GM23248 (cell line): ENCODE measurements at regions not wholly inside any gene's neighbourhood (a gene's known extent, or its start where the extent isn't known, plus 50 kb on each side); places are given as distances from the start of the nearest gene placed in this dataset.

Experiments used
- DNase-seq: peaks from one replicate; pipeline ENCODE4 v3.0.0-alpha.2; 2015
- H2AFZ ChIP-seq: fragments of 200-600 bp; sonication (generic); 2 replicates; pipeline ENCODE4 v1.6.1; 2016; ENCODE audit warnings: antibody characterized with exemption
- H3F3A ChIP-seq: fragments of 200-600 bp; sonication (generic); 2 replicates; pipeline ENCODE4 v1.6.1; 2016; ENCODE audit warnings: mild to moderate bottlenecking, antibody characterized with exemption, mixed run types; ENCODE audit not compliant: insufficient read depth
- H3K27ac ChIP-seq: fragments of 200-600 bp; sonication (generic); 2 replicates; pipeline ENCODE4 v1.5.1; 2016; ENCODE audit warnings: mild to moderate bottlenecking
- H3K27me3 ChIP-seq: fragments of 200-600 bp; sonication (generic); replicated peaks from 2 replicates; pipeline ENCODE4 v1.6.1; 2016; ENCODE audit warnings: mild to moderate bottlenecking; ENCODE audit not compliant: insufficient read depth
- H3K36me3 ChIP-seq: fragments of 200-600 bp; sonication (generic); 2 replicates; pipeline ENCODE4 v1.6.1; 2016; ENCODE audit warnings: low read depth, mild to moderate bottlenecking
- H3K4me1 ChIP-seq: fragments of 200-600 bp; sonication (generic); 2 replicates; pipeline ENCODE4 v1.6.1; 2016; ENCODE audit warnings: mild to moderate bottlenecking; ENCODE audit not compliant: insufficient read depth
- H3K4me2 ChIP-seq: fragments of 200-600 bp; sonication (generic); one replicate; pipeline ENCODE4 v1.6.1; 2016; ENCODE audit warnings: mild to moderate bottlenecking; ENCODE audit not compliant: unreplicated experiment
- H3K4me3 ChIP-seq: fragments of 200-600 bp; sonication (generic); 2 replicates; pipeline ENCODE4 v1.5.1; 2016; ENCODE audit warnings: mild to moderate bottlenecking
- H3K79me2 ChIP-seq: fragments of 200-600 bp; sonication (generic); 2 replicates; pipeline ENCODE4 v1.6.1; 2016; ENCODE audit warnings: mild to moderate bottlenecking; ENCODE audit not compliant: insufficient read depth
- H3K9ac ChIP-seq: fragments of 200-600 bp; sonication (generic); 2 replicates; pipeline ENCODE4 v1.6.1; 2016; ENCODE audit warnings: mild to moderate bottlenecking
- H3K9me2 ChIP-seq: fragments of 200-600 bp; sonication (generic); 2 replicates; pipeline ENCODE4 v1.6.1; 2016; ENCODE audit warnings: mixed run types, mild to moderate bottlenecking, moderate library complexity; ENCODE audit not compliant: insufficient read depth
- H3K9me3 ChIP-seq: fragments of 200-600 bp; sonication (generic); one replicate; pipeline ENCODE4 v1.6.1; 2017; ENCODE audit warnings: low read depth
- H4K20me1 ChIP-seq: fragments of 200-600 bp; sonication (generic); 2 replicates; pipeline ENCODE4 v1.6.0; 2016; ENCODE audit not compliant: insufficient read depth
- EZH2 ChIP-seq: fragments of 200-600 bp; sonication (generic); IDR thresholded peaks from 2 replicates; pipeline ENCODE4 v1.6.1; 2018; ENCODE audit warnings: antibody characterized with exemption, mild to moderate bottlenecking; ENCODE audit not compliant: insufficient read depth, poor library complexity, severe bottlenecking
- EZH2phosphoT487 ChIP-seq: fragments of 200-600 bp; sonication (generic); IDR thresholded peaks from 2 replicates; pipeline ENCODE4 v1.6.1; 2018; ENCODE audit warnings: antibody characterized with exemption, moderate library complexity, mild to moderate bottlenecking, low read depth; ENCODE audit not compliant: insufficient read depth
- WGBS, 2 experiments: methylation state at CpG; one replicate each; pipeline ENCODE4 v1.1.6; 2015 to 2017; ENCODE audit warnings: low lambda C conversion rate in 2 of 2, low coverage in 1 of 2; ENCODE audit errors: missing lambda C conversion rate in 2 of 2; 5-methylcytosine and 5-hydroxymethylcytosine counted together
- in situ Hi-C: fragments of 300-500 bp; cut with MboI; formaldehyde crosslinking; loops from 2 replicates; pipeline ENCODE4 v1.15.0; 2020

DNA sequence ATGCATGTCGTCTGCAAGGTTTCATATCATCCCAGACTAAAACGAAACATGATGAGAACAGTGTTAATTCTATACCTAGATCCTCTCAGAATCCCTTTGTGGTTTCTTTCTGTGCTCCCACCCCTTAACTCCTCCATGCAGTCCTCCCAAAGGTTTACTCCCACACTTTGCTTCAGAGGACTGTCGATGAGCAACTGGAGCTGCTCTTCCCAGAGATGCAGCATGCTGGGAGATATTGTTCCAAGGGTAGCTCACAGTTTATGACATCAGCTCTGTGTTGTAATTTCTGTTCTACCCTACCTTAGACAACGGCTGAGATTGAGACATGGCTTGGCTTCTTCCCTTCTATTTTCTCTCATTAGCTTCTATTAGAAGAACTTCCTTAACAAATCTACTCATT, 313.0 kb upstream of the COL8A1 start:
- TF ChIP-seq EZH2 = no peak
- in situ Hi-C loops = no loop called here
- H3K36me3 ChIP-seq = no peaks in the 10 kb centered on the region
- H2AFZ ChIP-seq = no peak overlapping the region
- DNase-seq = peak; percentile 47
- peaks cover 9% of the 10 kb centered on the region for H3K4me1 ChIP-seq
- H3K27ac ChIP-seq = no peak overlapping the region
- no peaks in the 10 kb centered on the region for H3K27me3 ChIP-seq
- H3K79me2 ChIP-seq = no peaks in the 10 kb centered on the region
- H3K9me3 ChIP-seq = no peaks in the 10 kb centered on the region
- no peaks in the 10 kb centered on the region for H4K20me1 ChIP-seq
- H3K9ac ChIP-seq = no peak overlapping the region
- peaks cover 7% of the 10 kb centered on the region for H3F3A ChIP-seq
- H3K4me2 ChIP-seq = no peak overlapping the region
- 52 to 61% methylated on average over 4 of the region's 4 CpGs for WGBS, 2 experiments
- H3K4me3 ChIP-seq = no peak overlapping the region
- no peaks in the 10 kb centered on the region for H3K9me2 ChIP-seq

DNA sequence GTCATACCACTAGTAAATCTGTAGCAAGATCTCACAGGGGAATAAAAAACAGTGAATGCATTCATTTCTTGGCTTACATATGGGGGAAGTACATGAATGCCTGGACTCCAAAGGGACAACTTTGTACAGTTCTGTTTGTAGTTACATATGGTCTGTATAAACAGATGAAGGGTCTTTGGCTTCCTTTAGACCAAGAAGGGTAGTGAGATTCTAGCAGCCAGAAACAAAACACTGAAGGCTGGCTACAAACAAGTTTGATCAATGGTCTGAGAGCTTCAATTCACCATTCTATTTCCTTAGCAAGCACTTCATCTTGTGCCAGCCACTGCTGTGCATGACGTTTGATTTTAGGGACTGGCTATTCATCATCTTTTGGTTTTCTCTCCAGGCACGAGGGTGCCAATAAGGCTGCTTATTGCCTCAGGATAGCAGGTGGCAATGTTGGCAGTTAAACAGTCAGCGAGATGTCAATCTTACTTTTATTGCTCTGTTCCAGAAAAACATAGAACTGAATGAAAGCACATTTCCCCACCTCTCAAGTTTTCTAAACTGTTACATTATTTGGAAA, 313.7 kb upstream of the COL8A1 start:
- no peak for DNase-seq
- Histone ChIP-seq H3K9me2 (no peaks in the 10 kb centered on the region), H2AFZ (no peak overlapping the region), H3K4me1 (peaks cover 11% of the 10 kb centered on the region), H3K27me3 (no peaks in the 10 kb centered on the region), H4K20me1 (no peaks in the 10 kb centered on the region), H3K9me3 (no peaks in the 10 kb centered on the region), H3K9ac (no peak overlapping the region), H3K4me2 (no peak overlapping the region), H3K4me3 (no peak overlapping the region), H3K79me2 (no peaks in the 10 kb centered on the region), H3K36me3 (no peaks in the 10 kb centered on the region), H3K27ac (no peak overlapping the region), H3F3A (peaks cover 14% of the 10 kb centered on the region)
- in situ Hi-C loops = no loop called here
- 14 to 28% methylated on average over 3 of the region's 3 CpGs for WGBS, 2 experiments
- TF ChIP-seq EZH2 (no peak), EZH2phosphoT487 (no peak)

DNA sequence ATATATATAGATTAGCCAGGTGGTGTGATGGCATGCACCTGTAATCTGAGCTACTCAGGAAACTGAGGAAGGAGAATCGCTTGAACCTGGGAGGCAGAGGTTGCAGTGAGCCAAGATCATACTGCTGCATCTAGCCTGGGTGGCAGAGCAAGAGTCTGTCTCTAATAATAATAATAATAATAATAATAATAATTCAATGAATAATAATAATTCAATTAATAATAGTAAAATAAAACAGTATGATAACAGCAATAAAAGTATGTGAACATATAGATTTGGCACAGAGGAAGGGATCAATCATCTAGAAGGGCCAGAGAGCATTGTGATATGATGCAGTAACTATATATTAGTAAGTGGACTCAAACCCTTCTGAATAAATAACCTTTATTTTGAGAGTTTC, 314.5 kb upstream of the COL8A1 start:
- no peak for DNase-seq
- TF ChIP-seq EZH2 = no peak
- TF ChIP-seq EZH2phosphoT487 = no peak
- peaks cover 21% of the 10 kb centered on the region for H3F3A ChIP-seq
- no peaks in the 10 kb centered on the region for H3K36me3 ChIP-seq
- H3K4me1 ChIP-seq = peaks cover 19% of the 10 kb centered on the region
- no peak overlapping the region for H3K4me3 ChIP-seq
- no peak overlapping the region for H3K9ac ChIP-seq
- H3K9me3 ChIP-seq = no peaks in the 10 kb centered on the region
- no peak overlapping the region for H3K4me2 ChIP-seq
- in situ Hi-C loops = no loop called here
- no peak overlapping the region for H3K27ac ChIP-seq
- H3K79me2 ChIP-seq = no peaks in the 10 kb centered on the region
- H3K9me2 ChIP-seq = no peaks in the 10 kb centered on the region
- H4K20me1 ChIP-seq = no peaks in the 10 kb centered on the region
- H3K27me3 ChIP-seq = no peaks in the 10 kb centered on the region
- WGBS, 2 experiments = 91 to 94% methylated on average over 1 of the region's 1 CpG
- no peak overlapping the region for H2AFZ ChIP-seq

DNA sequence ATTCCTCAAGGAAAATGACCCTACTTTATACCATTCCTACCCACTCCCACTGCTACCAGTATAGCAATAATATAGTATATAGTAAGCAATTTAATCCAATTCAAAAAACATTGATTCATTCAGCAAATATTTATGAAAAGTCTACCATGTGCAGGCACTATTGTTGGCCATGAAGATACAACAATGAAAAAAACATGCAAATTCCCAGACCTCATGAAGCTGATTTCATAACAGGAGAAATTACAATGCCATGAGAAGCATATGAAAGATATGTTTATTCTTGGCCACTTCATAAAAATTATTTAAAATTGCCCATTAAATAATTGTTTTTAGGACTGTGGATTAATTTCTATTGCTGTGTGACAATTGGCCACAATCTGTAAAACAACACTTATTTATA, 315.8 kb upstream of the COL8A1 start:
- Histone ChIP-seq H4K20me1 (no peaks in the 10 kb centered on the region), H3K27ac (no peak overlapping the region), H2AFZ (no peak overlapping the region), H3K27me3 (no peaks in the 10 kb centered on the region), H3K9ac (no peak overlapping the region), H3K9me3 (no peaks in the 10 kb centered on the region), H3K4me3 (no peak overlapping the region), H3K9me2 (no peaks in the 10 kb centered on the region), H3K36me3 (no peaks in the 10 kb centered on the region), H3K4me2 (no peak overlapping the region), H3F3A (peaks cover 30% of the 10 kb centered on the region), H3K4me1 (peaks cover 28% of the 10 kb centered on the region), H3K79me2 (no peaks in the 10 kb centered on the region)
- in situ Hi-C loops = no loop called here
- no peak for DNase-seq
- no peak for TF ChIP-seq EZH2phosphoT487
- no peak for TF ChIP-seq EZH2

DNA sequence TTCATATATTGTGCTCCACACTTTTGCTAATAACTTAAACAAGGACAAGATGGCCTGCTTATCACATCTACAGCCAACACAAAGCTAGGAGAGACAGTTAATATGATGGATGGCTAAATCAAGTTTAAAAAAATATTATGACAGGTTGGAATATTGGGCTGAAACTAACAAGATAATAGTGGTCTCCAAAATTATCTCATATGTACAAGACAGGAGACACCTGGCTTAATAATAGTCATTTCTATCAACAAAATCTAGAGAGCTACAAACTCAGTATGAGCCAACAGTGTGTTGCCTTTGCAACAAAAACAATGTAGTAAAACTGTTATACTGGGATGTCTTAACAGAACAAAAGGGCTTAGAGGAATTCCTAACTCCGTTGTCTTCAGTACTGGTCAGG, 317.1 kb upstream of the COL8A1 start:
- Histone ChIP-seq H3K4me1 (peaks cover 35% of the 10 kb centered on the region), H3K79me2 (no peaks in the 10 kb centered on the region), H3K36me3 (no peaks in the 10 kb centered on the region), H3K9me3 (no peaks in the 10 kb centered on the region), H3F3A (peaks cover 41% of the 10 kb centered on the region), H3K4me2 (no peak overlapping the region), H2AFZ (no peak overlapping the region), H3K4me3 (no peak overlapping the region), H3K9ac (no peak overlapping the region), H3K9me2 (no peaks in the 10 kb centered on the region), H3K27ac (no peak overlapping the region), H4K20me1 (no peaks in the 10 kb centered on the region), H3K27me3 (no peaks in the 10 kb centered on the region)
- whole genome bisulfite sequencing, 2 experiments = 90 to 96% methylated on average over 1 of the region's 1 CpG
- TF ChIP-seq EZH2 (no peak), EZH2phosphoT487 (no peak)
- in situ Hi-C loops = no loop called here
- DNase-seq = no peak
